HFFc6 (cell line): ENCODE measurements at regions not wholly inside any gene's neighbourhood (a gene's known extent, or its start where the extent isn't known, plus 50 kb on each side); places are given as distances from the start of the nearest gene placed in this dataset.

ENCODE experiments used
- DNase-seq: peaks from one replicate; pipeline ENCODE4 v3.0.0-alpha.2; 2018
- H3K27ac Mint-ChIP-seq: 2 replicates; pipeline ENCODE4 v1.8.0; 2020; ENCODE audit warnings: mild to moderate bottlenecking, mixed read lengths
- H3K27me3 Mint-ChIP-seq: 2 replicates; pipeline ENCODE4 v1.8.0; 2021; ENCODE audit warnings: mild to moderate bottlenecking, moderate library complexity, mixed read lengths; ENCODE audit not compliant: insufficient read depth
- H3K36me3 Mint-ChIP-seq: 2 replicates; pipeline ENCODE4 v1.8.0; 2021; ENCODE audit warnings: low read depth, mixed read lengths
- H3K4me1 Mint-ChIP-seq: 2 replicates; pipeline ENCODE4 v1.8.0; 2020; ENCODE audit warnings: low read depth, mixed read lengths
- H3K4me3 Mint-ChIP-seq: 2 replicates; pipeline ENCODE4 v1.8.0; 2020; ENCODE audit warnings: mild to moderate bottlenecking, moderate library complexity, mixed read lengths
- H3K9me3 Mint-ChIP-seq: 2 replicates; pipeline ENCODE4 v1.8.0; 2020; ENCODE audit warnings: mild to moderate bottlenecking, mixed read lengths
- CTCF ChIP-seq: fragments of 200-600 bp; sonication (generic); IDR thresholded peaks from 2 replicates; pipeline ENCODE4 v1.5.0; 2021; ENCODE audit warnings: antibody characterized with exemption, mild to moderate bottlenecking

GRCh38 chr12:17456486-17456885, 633.5 kb downstream of the RERGL start:
- H3K9me3 Mint-ChIP-seq = peaks cover 31% of the 10 kb centered on the region
- no peak for DNase-seq
- H3K27ac Mint-ChIP-seq = no peak overlapping the region
- no peaks in the 10 kb centered on the region for H3K4me1 Mint-ChIP-seq
- H3K27me3 Mint-ChIP-seq = no peaks in the 10 kb centered on the region
- no peak overlapping the region for H3K4me3 Mint-ChIP-seq
- no peaks in the 10 kb centered on the region for H3K36me3 Mint-ChIP-seq
- TF ChIP-seq CTCF = no peak

- no peak overlapping the region for H3K4me3 Mint-ChIP-seq
- TF ChIP-seq CTCF = no peak
- peaks cover 27% of the 10 kb centered on the region for H3K9me3 Mint-ChIP-seq
- no peak for DNase-seq
- no peaks in the 10 kb centered on the region for H3K4me1 Mint-ChIP-seq
- no peak overlapping the region for H3K27ac Mint-ChIP-seq
- no peaks in the 10 kb centered on the region; the same call in 1 of the 2 replicates for H3K27me3 Mint-ChIP-seq
- H3K36me3 Mint-ChIP-seq = 0 out of 2 replicates have a peak, but pooled peaks cover 5% of the 10 kb centered on the region
Measured at GRCh38 chr12:17438141-17438540, 651.9 kb downstream of the RERGL start.

- TF ChIP-seq CTCF = no peak
- H3K36me3 Mint-ChIP-seq = no peaks in the 10 kb centered on the region
- H3K9me3 Mint-ChIP-seq = peaks cover 33% of the 10 kb centered on the region
- H3K27ac Mint-ChIP-seq = no peak overlapping the region
- H3K4me3 Mint-ChIP-seq = no peak overlapping the region
- no peak for DNase-seq
- H3K4me1 Mint-ChIP-seq = no peaks in the 10 kb centered on the region
- no peaks in the 10 kb centered on the region for H3K27me3 Mint-ChIP-seq
Measured at GRCh38 chr12:17416748-17417147, 673.2 kb downstream of the RERGL start.

- Mint-ChIP-seq H3K4me3 (no peak overlapping the region), H3K27ac (no peak overlapping the region), H3K36me3 (no peaks in the 10 kb centered on the region), H3K9me3 (peaks cover 39% of the 10 kb centered on the region), H3K4me1 (no peaks in the 10 kb centered on the region), H3K27me3 (no peaks in the 10 kb centered on the region)
- no peak for DNase-seq
- no peak for TF ChIP-seq CTCF
Measured at GRCh38 chr12:17414596-17414995, 675.4 kb downstream of the RERGL start.

- no peaks in the 10 kb centered on the region for H3K36me3 Mint-ChIP-seq
- no peak overlapping the region for H3K4me3 Mint-ChIP-seq
- no peak for TF ChIP-seq CTCF
- H3K4me1 Mint-ChIP-seq = no peaks in the 10 kb centered on the region
- H3K9me3 Mint-ChIP-seq = peaks cover 40% of the 10 kb centered on the region
- H3K27ac Mint-ChIP-seq = no peak overlapping the region
- DNase-seq = no peak
- H3K27me3 Mint-ChIP-seq = no peaks in the 10 kb centered on the region
Measured at GRCh38 chr12:17411662-17412061, 678.3 kb downstream of the RERGL start.

- Mint-ChIP-seq H3K36me3 (no peaks in the 10 kb centered on the region), H3K9me3 (peaks cover 22% of the 10 kb centered on the region), H3K4me3 (no peak overlapping the region), H3K27ac (no peak overlapping the region), H3K4me1 (no peaks in the 10 kb centered on the region), H3K27me3 (no peaks in the 10 kb centered on the region)
- no peak for DNase-seq
- no peak for TF ChIP-seq CTCF
Measured at GRCh38 chr12:17388679-17389078, 701.3 kb downstream of the RERGL start.
